ENCODE measurements at regions not wholly inside any gene's neighbourhood (a gene's known extent, or its start where the extent isn't known, plus 50 kb on each side); places are given as distances from the start of the nearest gene placed in this dataset.

DNA sequence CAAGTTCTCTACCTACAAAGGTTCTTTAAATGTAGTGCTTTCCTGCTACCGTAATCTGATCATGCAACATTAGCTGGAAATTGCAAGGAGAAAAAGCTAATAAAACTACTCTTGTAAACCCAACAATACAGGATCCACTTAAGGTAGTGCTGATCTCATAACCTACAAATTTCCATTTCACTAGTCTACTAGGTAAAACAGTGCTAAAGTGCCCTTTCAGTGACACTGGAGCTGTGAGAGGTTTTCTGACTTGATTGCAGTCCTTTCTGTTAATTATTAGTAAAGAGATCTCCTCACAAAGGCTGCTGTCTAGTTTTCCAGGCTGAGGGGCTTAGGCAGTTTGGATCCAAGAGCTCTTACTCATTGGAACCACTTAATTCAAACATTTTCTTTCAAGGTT is 1118.7 kb downstream of the SH3BGRL start:
- WGBS (ENCODE audit: insufficient coverage, low coverage, missing lambda C conversion rate) = 0% methylated on average over 1 of the region's 1 CpG
- Histone ChIP-seq H3K9me1 (ENCODE audit: control insufficient read depth, insufficient read depth, low read length) (no peaks in the 10 kb centered on the region), H2AFZ (ENCODE audit: low read depth, low read length) (no peak overlapping the region), H3K36me3 (ENCODE audit: control insufficient read depth, insufficient read depth, low read length) (no peaks in the 10 kb centered on the region), H3K4me3 (no peak overlapping the region), H4K20me1 (replicated peaks; ENCODE audit: control insufficient read depth, insufficient read depth, low read length) (no peaks in the 10 kb centered on the region), H3K4me1 (replicated peaks in 1 of 2; ENCODE audit: control insufficient read depth in 2 of 2, insufficient read depth in 2 of 2, low read length in 2 of 2) (no peaks in the 10 kb centered on the region), H3K9me3 (replicated peaks; ENCODE audit: control insufficient read depth, insufficient read depth, low read depth, low read length) (no peaks in the 10 kb centered on the region), H3K4me2 (ENCODE audit: insufficient read depth, low read length) (no peak overlapping the region), H3K27me3 (ENCODE audit: control insufficient read depth in 2 of 2, insufficient read depth in 2 of 2, low read length in 2 of 2) (no peaks in the 10 kb centered on the region), H3K9ac (ENCODE audit: insufficient read depth in 1 of 2, low read depth in 2 of 2, low read length in 2 of 2) (no peak overlapping the region), H3K79me2 (ENCODE audit: control insufficient read depth, insufficient read depth, low read length) (no peaks in the 10 kb centered on the region), H3K27ac (ENCODE audit: extremely low read depth, low read depth, low read length) (no peak overlapping the region)
- FAIRE-seq (no peak), DNase-seq (ENCODE audit: extremely low read depth in 1 of 4, low spot score in 3 of 4) (no peak), ATAC-seq (no peak)
- ChIA-PET CTCF (ENCODE audit: low intra/inter-chr PET ratio) (no interaction called here), POLR2A (no interaction called here)
- intact Hi-C loops (cut with micrococcal nuclease) = no loop called here
- no peak for TF ChIP-seq THAP7 (CRISPR knock-in tag; IDR thresholded peaks at IDR 0.05)
- TF ChIP-seq, protein P1, sequence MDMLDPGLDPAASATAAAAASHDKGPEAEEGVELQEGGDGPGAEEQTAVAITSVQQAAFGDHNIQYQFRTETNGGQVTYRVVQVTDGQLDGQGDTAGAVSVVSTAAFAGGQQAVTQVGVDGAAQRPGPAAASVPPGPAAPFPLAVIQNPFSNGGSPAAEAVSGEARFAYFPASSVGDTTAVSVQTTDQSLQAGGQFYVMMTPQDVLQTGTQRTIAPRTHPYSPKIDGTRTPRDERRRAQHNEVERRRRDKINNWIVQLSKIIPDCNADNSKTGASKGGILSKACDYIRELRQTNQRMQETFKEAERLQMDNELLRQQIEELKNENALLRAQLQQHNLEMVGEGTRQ (CRISPR knock-in tag; IDR thresholded peaks at IDR 0.05) = no peak
- no peak for TF ChIP-seq HDAC8 (tag; IDR thresholded peaks at IDR 0.05)
- TF ChIP-seq ZNF561 (CRISPR knock-in tag; conservative IDR thresholded peaks at IDR 0.05) = no peak
- no peak for TF ChIP-seq AFF1 (IDR thresholded peaks at IDR 0.05; ENCODE audit: low read depth in 1 of 2, partially characterized antibody in 2 of 2)
- no peak for TF ChIP-seq NCOA4 (IDR thresholded peaks at IDR 0.05; ENCODE audit: partially characterized antibody)
- TF ChIP-seq STAG1 (CRISPR knock-in tag; IDR thresholded peaks at IDR 0.05; ENCODE audit: borderline replicate concordance) = no peak
- TF ChIP-seq ZNF695 (CRISPR knock-in tag; IDR thresholded peaks at IDR 0.05) = no peak
- TF ChIP-seq SIRT6 (IDR thresholded peaks at IDR 0.05; ENCODE audit: low read depth, low read length) = no peak
- TF ChIP-seq GABPA (tag; conservative IDR thresholded peaks at IDR 0.05; ENCODE audit: low read depth) = no peak
- no peak for TF ChIP-seq SMAD4 (CRISPR knock-in tag; conservative IDR thresholded peaks at IDR 0.05)
- no peak for TF ChIP-seq RB1 (IDR thresholded peaks at IDR 0.05; ENCODE audit: low read depth)
- in situ Hi-C loops (cut with MboI) = no loop called here
- no TSS peak for BruUV-seq (replicated peaks)
